UCSD-AML1 (cell line): ENCODE measurements at regions not wholly inside any gene's neighbourhood (a gene's known extent, or its start where the extent isn't known, plus 50 kb on each side); places are given as distances from the start of the nearest gene placed in this dataset.

Source experiments
- DNase-seq: peaks from one replicate; lab custom pipeline; 2025; ENCODE audit not compliant: unreplicated experiment; lab: John Stamatoyannopoulos, UW

GRCh38 chr9:94159069-94159939 is 75.0 kb downstream of the PTPDC1 start:
- DNase-seq, result no peak

DNA sequence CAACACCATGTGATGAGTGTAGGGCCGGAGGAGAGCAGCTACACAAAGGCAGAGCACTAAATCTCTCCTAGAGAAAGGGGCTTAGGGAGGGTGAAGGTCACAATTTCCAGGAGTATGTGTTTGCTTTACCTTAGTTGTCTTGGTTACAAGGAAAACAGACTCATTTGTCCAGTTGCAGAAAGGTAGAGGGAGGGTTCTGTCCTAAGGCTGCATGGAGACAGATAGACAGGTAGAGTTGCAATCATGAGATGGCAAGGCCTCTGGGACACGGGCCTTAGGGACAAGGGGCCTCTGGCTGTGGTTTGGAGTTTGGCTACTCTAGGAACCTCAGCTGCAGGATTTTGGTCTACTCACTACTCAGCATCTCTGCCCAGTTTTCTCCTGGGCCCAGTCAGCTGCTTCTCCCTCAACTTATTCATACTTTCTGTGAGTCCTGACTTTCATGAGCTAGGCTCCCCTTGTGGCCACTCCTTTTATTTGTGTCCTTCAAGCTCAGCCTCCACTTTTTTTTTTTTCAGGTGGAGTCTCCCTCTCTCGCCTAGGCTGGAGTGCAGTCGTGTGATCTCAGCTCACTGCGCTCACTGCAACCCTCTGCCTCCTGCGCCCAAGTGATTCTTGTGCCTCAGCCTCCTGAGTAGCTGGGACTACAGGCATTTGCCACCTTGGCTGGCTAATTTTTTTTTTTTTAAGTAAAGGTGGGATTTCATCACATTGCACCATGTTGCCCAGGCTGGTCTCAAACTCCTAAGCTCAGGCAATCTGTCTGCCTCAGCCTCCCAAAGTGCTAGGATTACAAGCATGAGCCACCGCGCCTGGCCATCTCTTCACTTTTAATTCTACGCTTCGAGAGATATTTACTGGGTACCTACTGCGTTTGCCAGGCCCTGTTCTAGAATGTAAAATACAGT is 76.6 kb downstream of the PTPDC1 start:
- no peak for DNase-seq

- DNase-seq, result no peak
Measured at GRCh38 chr9:94161673-94162072, 77.4 kb downstream of the PTPDC1 start.

GRCh38 chr9:94164806-94165549 is 80.7 kb downstream of the PTPDC1 start:
- no peak for DNase-seq

- peak; percentile 99 for DNase-seq
Measured at GRCh38 chr9:94165592-94166235, 81.5 kb downstream of the PTPDC1 start.

DNA sequence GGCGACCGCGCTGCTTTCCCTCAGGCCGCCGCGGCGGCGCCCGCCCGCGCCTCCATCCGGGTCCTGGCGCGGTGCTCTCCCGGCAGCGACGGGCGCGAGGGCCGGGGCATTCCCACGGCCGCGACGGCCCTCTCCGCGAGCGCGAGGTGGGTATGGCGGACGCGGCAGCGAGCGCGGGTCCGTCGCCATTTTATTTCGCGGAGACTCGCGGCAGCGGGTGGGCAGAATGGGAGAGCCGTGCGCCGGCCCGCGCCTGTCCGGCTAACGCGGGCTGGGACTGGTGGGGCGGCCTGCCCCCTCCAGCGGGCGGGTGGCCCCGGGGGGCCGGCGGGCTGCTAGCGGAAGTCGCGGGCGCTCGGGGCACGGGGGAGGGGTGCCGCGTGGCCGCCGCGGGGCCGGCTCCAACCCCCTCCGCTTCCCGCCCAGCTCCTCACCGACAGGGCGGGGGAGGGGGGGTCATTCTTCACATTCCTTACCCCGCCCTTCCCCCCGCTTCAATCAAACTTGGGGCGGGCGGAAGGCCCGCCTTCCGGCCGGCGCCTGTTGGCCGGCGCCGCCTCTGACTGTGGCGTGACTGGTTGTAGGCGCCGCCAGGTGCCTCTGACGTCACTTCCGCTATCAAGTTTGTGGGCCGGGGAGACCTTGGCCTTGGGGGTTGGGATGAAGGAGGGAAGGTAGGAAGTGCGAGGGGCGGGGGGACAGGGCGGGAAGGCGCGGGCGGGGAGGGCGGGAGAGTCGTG is 82.1 kb downstream of the PTPDC1 start:
- DNase-seq, result peak; percentile 98

GRCh38 chr9:94166976-94167346 is 82.7 kb downstream of the PTPDC1 start:
- DNase-seq, result no peak

- DNase-seq, result no peak
Measured at GRCh38 chr9:94167376-94167890, 83.2 kb downstream of the PTPDC1 start.

- no peak for DNase-seq
Measured at GRCh38 chr9:94168203-94169000, 84.1 kb downstream of the PTPDC1 start.

DNA sequence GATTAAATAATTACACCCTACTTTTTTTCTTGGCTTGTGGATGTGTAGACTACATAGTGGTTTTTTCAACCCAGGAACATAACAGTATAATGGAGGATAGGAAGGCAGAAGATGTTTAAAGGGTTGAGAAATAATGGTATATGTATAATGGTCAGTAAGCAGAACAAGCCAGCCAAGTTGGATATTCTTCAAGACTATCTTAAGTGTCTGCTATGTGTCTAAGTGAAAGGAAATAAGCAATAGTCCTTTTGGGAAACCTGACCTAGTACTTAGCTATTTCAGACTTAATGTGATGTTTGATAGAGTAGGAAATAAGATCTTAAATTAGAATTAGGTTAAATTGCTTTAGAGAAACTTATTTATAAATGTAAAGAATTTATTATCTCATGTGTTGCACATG is 85.7 kb downstream of the PTPDC1 start:
- no peak for DNase-seq

- DNase-seq, result no peak
Measured at GRCh38 chr9:94173632-94174031, 85.5 kb upstream of the ZNF169 start.

GRCh38 chr9:94174164-94174563 is 84.9 kb upstream of the ZNF169 start:
- DNase-seq, result no peak

GRCh38 chr9:94175669-94176068 is 83.4 kb upstream of the ZNF169 start:
- DNase-seq, result no peak

DNA sequence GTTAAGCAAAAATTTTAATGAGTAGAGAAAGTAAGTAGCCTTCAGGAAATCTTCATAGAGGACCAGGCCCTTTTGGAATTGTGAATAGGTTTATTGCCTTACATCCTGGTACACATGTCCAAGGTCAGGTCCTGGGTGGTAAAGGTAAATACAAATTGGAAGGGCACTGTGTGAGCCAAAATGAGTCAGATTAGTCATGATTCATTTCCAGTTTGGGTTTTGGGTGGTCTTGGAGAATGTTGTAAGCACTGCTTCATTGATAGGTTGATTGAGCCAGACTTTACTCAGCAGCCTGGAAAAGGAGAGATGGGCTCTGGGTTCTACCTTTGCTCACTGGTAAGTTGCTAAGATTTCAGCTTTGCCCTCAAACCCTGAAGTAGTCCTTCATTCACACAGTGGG is 82.5 kb upstream of the ZNF169 start:
- DNase-seq, result no peak

GRCh38 chr9:94178927-94179326 is 80.2 kb upstream of the ZNF169 start:
- no peak for DNase-seq

- no peak for DNase-seq
Measured at GRCh38 chr9:94181408-94182181, 77.5 kb upstream of the ZNF169 start.

DNA sequence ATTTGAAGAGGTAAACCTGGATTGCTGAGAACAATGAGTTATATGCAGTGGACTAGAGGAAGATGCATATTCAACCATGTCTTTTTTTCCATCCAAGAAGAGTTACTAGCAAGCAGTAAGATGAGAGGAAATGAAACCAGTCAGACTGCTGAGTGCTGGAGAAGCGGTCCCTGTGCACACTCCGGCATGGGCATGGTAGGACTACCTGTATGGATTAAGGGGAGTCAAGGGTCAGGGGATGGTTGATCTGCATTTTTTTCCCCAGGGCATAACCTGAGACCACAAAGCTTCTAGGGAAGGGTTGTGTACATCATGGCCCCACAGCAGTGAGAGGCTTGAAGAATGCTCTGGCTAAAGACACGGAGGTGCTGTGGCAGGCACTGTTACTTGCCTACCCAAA is 76.6 kb upstream of the ZNF169 start:
- no peak for DNase-seq

DNA sequence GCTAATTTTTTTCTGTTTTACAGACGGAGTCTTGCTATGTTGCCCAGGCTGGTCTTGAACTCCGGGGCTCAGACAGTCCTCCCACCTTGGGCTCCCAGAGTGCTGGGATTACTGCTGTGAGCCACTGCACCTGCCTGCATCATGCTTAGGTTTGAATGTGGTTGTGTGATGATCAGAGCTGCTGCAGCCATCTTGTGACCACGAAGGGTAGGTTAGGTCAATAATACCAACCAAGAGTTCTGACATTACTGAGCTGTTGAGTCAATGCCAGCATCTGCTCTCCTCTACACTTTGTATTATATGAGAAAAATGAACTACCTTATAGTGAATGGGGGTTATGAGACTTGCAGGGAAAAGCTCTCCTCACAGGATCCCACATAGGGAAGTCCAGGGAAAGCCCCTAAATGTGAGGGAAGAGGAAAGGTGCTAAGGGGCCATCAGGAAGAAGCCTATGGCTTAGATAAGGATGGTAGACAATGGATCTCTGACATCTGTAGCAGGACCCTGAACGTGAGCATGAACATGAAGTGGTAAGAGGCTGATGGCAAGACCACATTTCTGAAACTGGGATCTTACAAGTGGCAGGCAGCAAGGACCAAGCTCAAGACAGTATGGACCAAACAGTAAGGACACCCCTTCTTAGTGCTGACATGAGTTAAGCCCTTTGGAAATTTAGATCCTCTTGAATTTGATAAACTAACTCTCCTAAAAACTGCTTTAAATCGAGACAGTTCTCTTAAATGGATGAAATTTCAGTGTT is 75.7 kb upstream of the ZNF169 start:
- DNase-seq, result no peak
